ENCODE measurements at regions not wholly inside any gene's neighbourhood (a gene's known extent, or its start where the extent isn't known, plus 50 kb on each side); places are given as distances from the start of the nearest gene placed in this dataset.
"Not testable (repeated sequence)": the region's sequence is repeated elsewhere in the genome, so short reads cannot be mapped to it uniquely, and the experiment has no call there.

GRCh38 chr4:111074523-111075114, 451.7 kb upstream of the PITX2 start:
- WGBS = 79% methylated on average over 12 of the region's 12 CpGs

DNA sequence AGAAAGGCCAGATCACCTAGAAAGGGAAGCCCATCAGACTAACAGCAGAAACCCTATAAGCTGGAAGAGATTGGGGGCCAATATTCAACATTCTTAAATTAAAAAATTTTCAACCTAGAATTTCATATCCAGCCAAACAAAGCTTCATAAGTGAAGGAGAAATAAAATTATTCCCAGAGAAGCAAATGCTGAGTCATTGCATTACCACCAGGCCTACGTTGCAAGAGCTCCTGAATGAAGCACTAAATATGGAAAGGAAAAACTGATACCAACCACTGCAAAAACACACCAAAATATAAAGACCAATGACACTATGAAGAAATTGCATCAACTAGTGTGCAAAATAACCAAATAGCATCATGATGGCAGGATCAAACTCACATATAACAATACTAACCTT, 453.4 kb upstream of the PITX2 start:
- H3K36me3 ChIP-seq; H3K4me1 ChIP-seq (replicated peaks); H3K4me3 ChIP-seq; intact Hi-C loops (cut with DNase I); H3K27me3 ChIP-seq (replicated peaks; ENCODE audit: insufficient read depth); H3K9me3 ChIP-seq; H3K27ac ChIP-seq; DNase-seq (ENCODE audit: low spot score): not testable (repeated sequence)
- 71% methylated on average over 1 of the region's 1 CpG for WGBS

More at GRCh38 chr4:111074523-111075114, 451.7 kb upstream of the PITX2 start:
- H3K27me3 ChIP-seq (replicated peaks; ENCODE audit: insufficient read depth) = no peaks in the 10 kb centered on the region
- no peak overlapping the region for H3K27ac ChIP-seq
- no peak for DNase-seq (ENCODE audit: low spot score)
- TF ChIP-seq POLR2AphosphoS5 (IDR thresholded peaks at IDR 0.05) = no peak
- TF ChIP-seq, protein P1, sequence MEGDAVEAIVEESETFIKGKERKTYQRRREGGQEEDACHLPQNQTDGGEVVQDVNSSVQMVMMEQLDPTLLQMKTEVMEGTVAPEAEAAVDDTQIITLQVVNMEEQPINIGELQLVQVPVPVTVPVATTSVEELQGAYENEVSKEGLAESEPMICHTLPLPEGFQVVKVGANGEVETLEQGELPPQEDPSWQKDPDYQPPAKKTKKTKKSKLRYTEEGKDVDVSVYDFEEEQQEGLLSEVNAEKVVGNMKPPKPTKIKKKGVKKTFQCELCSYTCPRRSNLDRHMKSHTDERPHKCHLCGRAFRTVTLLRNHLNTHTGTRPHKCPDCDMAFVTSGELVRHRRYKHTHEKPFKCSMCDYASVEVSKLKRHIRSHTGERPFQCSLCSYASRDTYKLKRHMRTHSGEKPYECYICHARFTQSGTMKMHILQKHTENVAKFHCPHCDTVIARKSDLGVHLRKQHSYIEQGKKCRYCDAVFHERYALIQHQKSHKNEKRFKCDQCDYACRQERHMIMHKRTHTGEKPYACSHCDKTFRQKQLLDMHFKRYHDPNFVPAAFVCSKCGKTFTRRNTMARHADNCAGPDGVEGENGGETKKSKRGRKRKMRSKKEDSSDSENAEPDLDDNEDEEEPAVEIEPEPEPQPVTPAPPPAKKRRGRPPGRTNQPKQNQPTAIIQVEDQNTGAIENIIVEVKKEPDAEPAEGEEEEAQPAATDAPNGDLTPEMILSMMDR (IDR thresholded peaks at IDR 0.05) = no peak
- TF ChIP-seq POLR2A (IDR thresholded peaks at IDR 0.05) = no peak
- H3K4me3 ChIP-seq = no peak overlapping the region
- H3K36me3 ChIP-seq = no peaks in the 10 kb centered on the region
- no peaks in the 10 kb centered on the region for H3K9me3 ChIP-seq
- intact Hi-C loops (cut with DNase I) = no loop called here
- H3K4me1 ChIP-seq (replicated peaks) = no peaks in the 10 kb centered on the region

- Histone ChIP-seq H3K4me1 (replicated peaks) (no peaks in the 10 kb centered on the region), H3K27me3 (replicated peaks; ENCODE audit: insufficient read depth) (no peaks in the 10 kb centered on the region), H3K36me3 (no peaks in the 10 kb centered on the region), H3K4me3 (no peak overlapping the region), H3K9me3 (no peaks in the 10 kb centered on the region), H3K27ac (no peak overlapping the region)
- 56% methylated on average over 1 of the region's 1 CpG for WGBS
- intact Hi-C loops (cut with DNase I) = no loop called here
- no peak for TF ChIP-seq POLR2AphosphoS5 (IDR thresholded peaks at IDR 0.05)
- TF ChIP-seq, protein P1 (IDR thresholded peaks at IDR 0.05) = no peak
- DNase-seq (ENCODE audit: low spot score) = no peak
Observed at GRCh38 chr4:111108153-111108552, 485.3 kb upstream of the PITX2 start.

- Histone ChIP-seq H3K36me3 (no peaks in the 10 kb centered on the region), H3K9me3 (no peaks in the 10 kb centered on the region), H3K4me3 (no peak overlapping the region), H3K4me1 (replicated peaks) (no peaks in the 10 kb centered on the region), H3K27me3 (replicated peaks; ENCODE audit: insufficient read depth) (no peaks in the 10 kb centered on the region), H3K27ac (no peak overlapping the region)
- no peak for TF ChIP-seq POLR2AphosphoS5 (IDR thresholded peaks at IDR 0.05)
- TF ChIP-seq POLR2A (IDR thresholded peaks at IDR 0.05) = no peak
- TF ChIP-seq, protein P1 (IDR thresholded peaks at IDR 0.05) = no peak
- intact Hi-C loops (cut with DNase I) = no loop called here
- no peak for DNase-seq (ENCODE audit: low spot score)
- WGBS = 82% methylated on average over 3 of the region's 3 CpGs
Observed at GRCh38 chr4:111113591-111113990, 490.7 kb upstream of the PITX2 start.

DNA sequence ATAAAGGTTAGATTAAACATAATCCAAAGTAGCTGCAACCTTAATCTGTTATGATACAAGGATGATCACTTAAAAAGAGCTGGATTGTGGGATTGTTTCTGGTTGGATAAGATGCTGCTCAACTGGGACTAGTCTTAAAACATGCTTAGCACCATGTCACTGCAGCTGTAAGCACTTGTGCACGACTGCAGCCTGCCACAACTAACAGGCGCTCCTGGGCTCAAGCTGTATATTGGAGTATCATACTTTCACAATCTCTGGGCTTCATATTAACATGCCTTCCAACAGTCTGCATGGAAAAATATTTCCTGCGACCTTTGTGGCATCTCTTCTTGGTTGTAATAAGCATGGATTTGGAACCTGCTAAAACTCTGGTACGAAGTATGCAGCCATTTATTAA, 493.0 kb upstream of the PITX2 start:
- H3K27ac ChIP-seq = no peak overlapping the region
- no peaks in the 10 kb centered on the region for H3K9me3 ChIP-seq
- H3K36me3 ChIP-seq = no peaks in the 10 kb centered on the region
- no peak for DNase-seq (ENCODE audit: low spot score)
- H3K4me1 ChIP-seq (replicated peaks) = no peaks in the 10 kb centered on the region
- intact Hi-C loops (cut with DNase I) = no loop called here
- TF ChIP-seq POLR2A (IDR thresholded peaks at IDR 0.05) = no peak
- no peak for TF ChIP-seq POLR2AphosphoS5 (IDR thresholded peaks at IDR 0.05)
- TF ChIP-seq, protein P1 (IDR thresholded peaks at IDR 0.05) = no peak
- no peaks in the 10 kb centered on the region for H3K27me3 ChIP-seq (replicated peaks; ENCODE audit: insufficient read depth)
- 73% methylated on average over 4 of the region's 4 CpGs for WGBS
- H3K4me3 ChIP-seq = no peak overlapping the region
